ENCODE measurements at regions not wholly inside any gene's neighbourhood (a gene's known extent, or its start where the extent isn't known, plus 50 kb on each side); places are given as distances from the start of the nearest gene placed in this dataset.

DNA sequence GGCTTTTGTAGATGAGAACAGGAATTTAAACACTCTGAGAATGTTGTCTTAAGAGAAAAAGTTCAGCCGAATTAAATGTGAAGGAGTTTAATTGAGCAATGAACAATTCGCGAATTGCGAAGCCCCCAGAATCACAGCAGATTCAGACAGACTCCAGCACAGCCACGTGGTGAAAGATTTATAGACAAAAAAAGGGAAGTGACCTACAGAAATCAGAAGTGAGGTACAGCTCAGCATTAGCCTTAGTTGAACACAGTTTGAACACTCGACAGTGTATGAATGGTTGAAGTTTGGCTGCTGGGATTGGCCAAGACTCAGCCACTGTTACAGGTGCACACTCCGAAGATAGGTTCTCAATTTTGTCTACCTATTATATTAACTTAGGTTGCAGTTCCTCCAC, 264.0 kb upstream of the CHST9 start:
- Histone ChIP-seq H3K4me2 (ENCODE audit: insufficient read depth, low read length) (no peak overlapping the region), H3K9ac (replicated peaks; ENCODE audit: extremely low read depth, insufficient read depth, low read length) (no peak overlapping the region), H3K4me1 (ENCODE audit: control insufficient read depth, extremely low read depth, insufficient read depth, low read length) (no peaks in the 10 kb centered on the region), H3K27me3 (ENCODE audit: control insufficient read depth in 2 of 2, insufficient read depth in 2 of 2, low read length in 2 of 2) (no peaks in the 10 kb centered on the region), H3K9me1 (replicated peaks; ENCODE audit: control insufficient read depth, extremely low read depth, insufficient read depth, low read length) (no peaks in the 10 kb centered on the region), H3K36me3 (ENCODE audit: control insufficient read depth in 2 of 2, extremely low read depth in 1 of 2, insufficient read depth in 2 of 2, low read length in 2 of 2) (no peaks in the 10 kb centered on the region), H3K79me2 (ENCODE audit: control insufficient read depth, insufficient read depth, low read length) (no peaks in the 10 kb centered on the region), H4K20me1 (replicated peaks; ENCODE audit: control insufficient read depth, extremely low read depth, insufficient read depth, low read length) (no peaks in the 10 kb centered on the region), H2AFZ (ENCODE audit: low read depth, low read length) (no peak overlapping the region), H3K9me3 (replicated peaks; ENCODE audit: control insufficient read depth, insufficient read depth, low read length) (no peaks in the 10 kb centered on the region), H3K4me3 (replicated peaks in 1 of 3; ENCODE audit: insufficient read depth in 1 of 3, low read depth in 1 of 3, low read length in 3 of 3) (no peak overlapping the region), H3K27ac (ENCODE audit: insufficient read depth, low read depth, low read length) (no peak overlapping the region)
- CTCF ChIA-PET, result no interaction called here
- dilution Hi-C loops (cut with MboI; ENCODE audit: extremely low pct_ligation_motif_present, low sequenced_read_pairs), result no loop called here
- intact Hi-C loops (cut with micrococcal nuclease), result no loop called here
- no peak for DNase-seq (ENCODE audit: low read depth, low spot score)
- no peak for FAIRE-seq
- TF ChIP-seq EZH2 (IDR thresholded peaks at IDR 0.05; ENCODE audit: borderline replicate concordance, low read depth, low read length, severe bottlenecking), result no peak
- no peak for TF ChIP-seq JUN (IDR thresholded peaks at IDR 0.05; ENCODE audit: borderline replicate concordance, insufficient read depth, insufficient read length, low read depth)
- TF ChIP-seq, protein P1, sequence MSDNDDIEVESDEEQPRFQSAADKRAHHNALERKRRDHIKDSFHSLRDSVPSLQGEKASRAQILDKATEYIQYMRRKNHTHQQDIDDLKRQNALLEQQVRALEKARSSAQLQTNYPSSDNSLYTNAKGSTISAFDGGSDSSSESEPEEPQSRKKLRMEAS (IDR thresholded peaks at IDR 0.05; ENCODE audit: insufficient read depth, insufficient read length), result no peak
- TF ChIP-seq POLR2AphosphoS5 (IDR thresholded peaks at IDR 0.05; ENCODE audit: insufficient read depth, low read depth, low read length), result no peak
- TF ChIP-seq MYC (IDR thresholded peaks at IDR 0.05; ENCODE audit: low read depth, low read length), result no peak
- no peak for TF ChIP-seq GATA2 (IDR thresholded peaks at IDR 0.05; ENCODE audit: insufficient read depth, insufficient read length, low read depth, low read length)
- TF ChIP-seq, protein P2, sequence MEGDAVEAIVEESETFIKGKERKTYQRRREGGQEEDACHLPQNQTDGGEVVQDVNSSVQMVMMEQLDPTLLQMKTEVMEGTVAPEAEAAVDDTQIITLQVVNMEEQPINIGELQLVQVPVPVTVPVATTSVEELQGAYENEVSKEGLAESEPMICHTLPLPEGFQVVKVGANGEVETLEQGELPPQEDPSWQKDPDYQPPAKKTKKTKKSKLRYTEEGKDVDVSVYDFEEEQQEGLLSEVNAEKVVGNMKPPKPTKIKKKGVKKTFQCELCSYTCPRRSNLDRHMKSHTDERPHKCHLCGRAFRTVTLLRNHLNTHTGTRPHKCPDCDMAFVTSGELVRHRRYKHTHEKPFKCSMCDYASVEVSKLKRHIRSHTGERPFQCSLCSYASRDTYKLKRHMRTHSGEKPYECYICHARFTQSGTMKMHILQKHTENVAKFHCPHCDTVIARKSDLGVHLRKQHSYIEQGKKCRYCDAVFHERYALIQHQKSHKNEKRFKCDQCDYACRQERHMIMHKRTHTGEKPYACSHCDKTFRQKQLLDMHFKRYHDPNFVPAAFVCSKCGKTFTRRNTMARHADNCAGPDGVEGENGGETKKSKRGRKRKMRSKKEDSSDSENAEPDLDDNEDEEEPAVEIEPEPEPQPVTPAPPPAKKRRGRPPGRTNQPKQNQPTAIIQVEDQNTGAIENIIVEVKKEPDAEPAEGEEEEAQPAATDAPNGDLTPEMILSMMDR (IDR thresholded peaks at IDR 0.05; ENCODE audit: extremely low read depth in 1 of 2, insufficient read depth in 1 of 2, low read depth in 1 of 2, low read length in 2 of 2), result no peak
- TF ChIP-seq FOS (IDR thresholded peaks at IDR 0.05; ENCODE audit: borderline replicate concordance, insufficient read depth, low read length), result no peak
- TF ChIP-seq POLR2A (IDR thresholded peaks at IDR 0.05; ENCODE audit: low read depth, low read length), result no peak
- POLR2A ChIA-PET, result no interaction called here
- no TSS peak for BruUV-seq (replicated peaks)
